ENCODE measurements at regions not wholly inside any gene's neighbourhood (a gene's known extent, or its start where the extent isn't known, plus 50 kb on each side); places are given as distances from the start of the nearest gene placed in this dataset.

DNA sequence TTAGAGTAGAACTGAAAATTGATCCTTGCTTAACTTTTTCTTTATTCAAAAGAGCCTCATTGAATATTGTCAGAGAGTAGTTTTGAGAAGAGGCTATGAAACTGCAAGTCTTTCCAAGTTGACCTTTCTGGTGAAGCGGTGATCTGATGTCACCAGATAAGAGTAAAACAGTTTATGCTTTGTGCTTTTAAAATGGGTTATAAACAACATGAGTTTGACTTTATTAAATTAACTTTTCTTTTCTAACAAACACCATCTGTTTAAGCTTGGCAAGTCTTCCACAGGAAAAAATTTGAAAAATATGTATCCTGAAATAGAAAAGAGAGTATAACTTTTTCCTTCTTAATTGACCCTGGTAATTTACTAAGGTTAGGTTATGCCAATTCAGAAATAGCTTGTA is 408.7 kb upstream of the NOVA1 start:
- DNase-seq: no peak

DNA sequence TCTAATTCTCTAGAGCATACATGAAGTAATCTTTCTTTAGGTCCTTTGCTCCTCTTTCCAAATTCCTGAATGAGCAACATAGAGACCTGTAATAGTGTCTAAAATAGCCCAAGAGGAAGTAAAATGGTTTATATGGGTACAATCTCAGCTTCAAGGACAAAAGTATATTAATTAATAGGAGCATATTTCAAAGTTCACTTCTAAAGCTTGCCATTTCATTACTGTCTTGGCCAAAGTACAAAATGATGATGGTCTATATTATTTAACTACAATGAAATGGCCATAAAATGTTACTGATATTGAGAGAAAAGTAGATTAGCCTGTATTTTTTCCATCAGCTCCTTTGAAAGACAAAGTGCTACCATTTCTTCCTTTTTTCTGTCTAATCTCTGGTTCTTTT is 410.4 kb upstream of the NOVA1 start:
- DNase-seq: no peak

DNA sequence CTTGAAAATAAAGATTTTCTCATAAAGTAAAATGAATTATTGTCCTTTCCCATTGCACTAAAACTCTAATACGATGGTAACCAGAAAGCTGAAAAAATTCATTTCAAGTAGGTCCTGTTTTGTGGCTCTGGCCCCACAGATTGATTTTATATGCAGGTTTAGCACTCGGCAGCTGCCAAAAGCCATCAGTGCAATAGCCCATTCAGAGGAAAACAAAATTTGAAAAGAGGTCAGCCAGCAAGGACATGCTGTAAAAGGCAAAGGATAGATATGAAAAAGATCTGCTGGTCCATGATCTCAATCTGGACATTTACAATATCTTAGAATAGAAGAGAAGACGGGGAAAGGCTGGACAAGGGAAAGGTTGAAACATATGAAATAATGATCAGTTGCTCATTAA is 414.8 kb upstream of the NOVA1 start:
- no peak for DNase-seq

DNA sequence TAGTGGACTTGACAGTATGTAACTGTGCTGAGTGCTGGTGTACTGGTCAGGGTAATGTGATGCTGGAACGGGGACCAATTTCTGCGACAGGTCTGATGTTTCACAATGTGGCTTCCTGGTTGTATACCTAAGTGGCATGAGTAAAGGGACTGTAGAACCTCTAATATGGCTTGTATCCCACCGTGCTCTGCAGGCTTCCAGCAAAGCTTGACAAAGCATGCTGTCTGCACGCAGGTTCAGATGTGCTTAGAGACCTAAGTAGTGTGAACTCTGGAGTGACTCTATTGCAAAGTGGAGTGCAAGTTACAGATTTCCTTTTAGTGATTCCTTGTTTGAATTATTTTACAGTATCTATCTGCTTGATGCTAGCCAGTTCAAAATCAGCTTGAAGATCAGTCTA is 415.8 kb upstream of the NOVA1 start:
- no peak for DNase-seq

DNA sequence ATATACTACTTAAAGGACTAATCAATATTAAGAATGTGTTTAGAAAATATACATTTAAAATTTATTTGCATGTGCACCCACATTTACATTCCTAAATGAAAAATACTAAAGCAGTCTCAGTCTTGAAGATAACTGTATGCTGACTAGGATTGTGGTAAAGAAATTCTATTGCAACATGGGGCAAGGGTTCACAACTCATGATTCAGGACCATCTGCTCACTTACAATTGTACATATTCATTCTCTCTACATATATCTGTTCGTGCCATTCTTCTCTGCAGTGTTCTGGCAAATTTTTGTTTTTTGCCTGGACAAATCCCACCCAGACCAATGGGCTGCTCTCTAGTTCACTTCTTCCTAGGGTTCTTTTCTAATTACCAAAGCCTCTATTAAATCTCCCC is 417.2 kb upstream of the NOVA1 start:
- DNase-seq: no peak

DNA sequence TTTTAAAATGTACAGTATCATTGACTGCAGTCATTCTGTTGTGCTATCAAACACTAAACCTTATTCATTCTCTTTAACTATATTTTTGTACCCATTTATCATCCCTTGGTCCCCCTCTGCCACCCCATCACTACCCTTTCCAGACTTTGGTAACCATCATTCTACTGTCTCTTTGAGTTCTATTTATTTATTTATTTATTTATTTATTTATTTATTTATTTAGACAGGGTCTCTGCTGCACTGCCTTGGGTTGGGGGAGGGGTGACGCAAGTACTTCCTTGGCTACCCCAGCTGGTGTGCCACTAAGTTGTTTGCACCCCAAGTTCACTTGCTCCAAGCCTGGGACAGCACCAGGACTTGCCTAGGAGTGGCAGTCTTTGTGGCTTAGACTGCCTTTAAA is 427.8 kb upstream of the NOVA1 start:
- no peak for DNase-seq

DNA sequence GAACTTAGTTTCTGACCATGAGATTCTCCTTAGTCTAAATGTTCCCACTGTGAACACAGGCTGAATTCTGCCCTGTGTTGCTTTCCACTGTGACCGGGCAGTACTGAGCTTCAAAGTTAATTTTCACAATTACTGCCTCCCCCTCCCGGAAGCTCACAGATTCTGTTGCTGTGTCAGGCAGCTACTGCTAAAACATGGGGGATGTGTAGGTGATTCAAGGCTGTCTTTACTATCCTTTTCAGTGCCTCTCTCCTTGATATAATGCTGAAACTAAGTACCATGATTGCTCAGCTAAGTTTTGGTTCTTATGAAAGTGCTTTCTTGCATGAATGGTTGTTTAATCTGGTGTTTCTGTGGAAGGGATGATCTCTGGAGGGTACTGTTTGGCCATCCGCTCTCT is 428.3 kb upstream of the NOVA1 start:
- no peak for DNase-seq

DNA sequence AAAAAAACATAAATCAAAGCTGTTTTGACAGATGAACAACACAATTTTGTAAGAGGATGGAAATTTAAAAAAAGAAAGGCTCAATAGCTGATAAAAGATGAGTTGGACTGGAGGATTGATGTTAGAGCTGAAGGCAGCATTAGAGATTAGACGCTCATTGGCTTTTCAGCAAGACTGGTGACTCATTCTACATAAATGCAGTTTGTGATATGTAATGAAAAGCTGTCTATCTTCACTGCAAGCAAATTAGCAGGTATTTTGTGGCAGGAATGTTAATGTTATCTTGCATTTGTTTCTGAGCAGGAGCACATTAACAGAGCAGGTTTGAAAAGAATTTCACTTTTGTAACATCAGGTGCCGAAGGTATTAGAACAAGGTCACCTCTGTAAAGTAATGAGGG is 442.7 kb upstream of the NOVA1 start:
- peak; percentile 11 for DNase-seq

DNA sequence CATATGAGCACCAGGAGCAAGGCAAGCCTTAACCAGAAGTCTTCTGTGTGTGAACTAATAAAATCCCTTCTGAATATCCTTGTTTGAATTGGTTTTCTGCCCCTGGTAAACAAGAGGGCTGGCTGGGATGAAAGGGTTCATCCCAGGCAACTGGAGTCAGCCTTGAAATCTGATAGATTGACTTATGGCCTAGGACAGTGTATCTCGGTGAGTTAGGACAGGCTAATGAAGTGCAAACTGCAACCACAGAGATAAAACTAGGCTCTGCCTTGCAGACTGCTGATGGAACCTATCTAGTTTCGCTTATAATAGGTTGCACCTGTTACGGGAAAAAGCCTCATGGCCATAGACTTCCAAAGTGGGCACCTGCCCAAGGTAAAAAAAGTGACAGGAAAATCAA is 451.9 kb upstream of the NOVA1 start:
- DNase-seq: no peak

DNA sequence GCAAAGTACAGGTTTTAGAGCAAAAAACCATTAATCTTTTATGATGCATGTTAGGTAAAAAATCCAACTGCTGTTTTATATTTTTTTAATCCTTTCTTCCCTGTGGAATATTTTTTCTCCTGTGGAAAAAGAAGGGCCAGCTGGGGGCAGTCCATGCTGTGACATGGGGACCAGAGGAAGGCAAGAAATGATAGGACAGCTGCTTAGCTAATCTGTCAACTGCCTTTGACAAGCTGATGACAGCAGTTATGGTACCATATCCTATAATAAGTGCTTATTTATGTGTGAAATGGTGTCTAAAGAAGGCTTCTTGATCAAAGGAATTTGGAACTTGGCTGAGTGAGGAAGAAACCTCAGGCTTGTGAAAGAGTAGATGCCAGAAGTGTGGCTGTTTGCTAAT is 452.4 kb upstream of the NOVA1 start:
- DNase-seq: no peak

DNA sequence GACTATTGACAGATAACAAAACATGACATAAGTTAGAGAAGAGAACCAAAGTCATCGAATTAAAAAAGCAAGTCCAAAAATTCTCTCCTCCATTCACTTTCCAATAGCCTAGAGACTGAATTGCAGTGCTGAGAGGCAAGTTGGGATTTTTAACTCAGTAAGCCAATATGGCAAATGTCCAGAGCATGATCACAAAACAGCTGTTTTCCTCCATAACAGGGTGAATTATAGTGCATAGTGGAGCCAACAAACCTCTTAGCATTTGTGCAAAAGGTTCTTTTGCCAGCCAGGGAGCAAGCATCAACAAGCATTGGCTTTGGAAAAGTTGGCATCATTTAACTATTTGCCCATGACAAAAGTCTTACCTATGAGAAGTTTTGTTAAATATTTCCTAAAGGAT is 458.8 kb upstream of the NOVA1 start:
- DNase-seq: no peak

DNA sequence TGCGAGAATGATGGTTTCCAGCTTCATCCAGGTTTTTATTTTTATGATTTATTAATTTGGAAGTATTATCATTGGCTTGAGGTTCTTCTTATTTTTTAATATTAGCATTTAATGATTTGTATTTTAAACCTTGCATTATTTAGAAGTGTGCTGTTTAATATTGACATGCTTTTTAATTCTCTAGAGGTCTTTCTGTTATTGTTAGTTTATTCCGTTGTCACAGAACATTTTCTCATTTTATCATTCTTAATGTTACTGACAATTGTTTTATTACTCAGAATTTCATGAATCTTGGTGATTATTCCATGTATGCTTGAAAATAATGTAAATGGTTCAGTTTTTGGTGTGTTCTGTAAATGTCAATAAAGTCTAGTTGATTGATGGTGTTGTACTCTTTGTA is 463.5 kb upstream of the NOVA1 start:
- no peak for DNase-seq

DNA sequence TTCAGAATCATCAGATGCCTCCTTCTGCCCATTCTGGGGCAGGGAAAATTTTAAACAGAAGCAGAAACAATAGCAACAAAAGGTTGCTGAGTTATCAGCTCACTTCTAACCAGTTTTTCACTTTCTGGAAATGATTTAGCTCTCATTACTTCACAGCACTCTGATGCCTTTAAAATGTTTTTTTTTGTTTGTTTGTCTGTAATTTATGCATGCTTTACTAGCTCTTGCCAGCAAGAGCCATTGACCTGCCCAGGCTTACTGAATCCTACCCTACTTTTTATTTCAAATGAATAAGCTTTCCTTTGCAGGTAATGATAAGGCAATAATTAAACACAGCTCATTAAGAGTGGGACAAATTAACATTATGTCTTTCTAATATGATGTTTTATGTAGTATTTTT is 466.1 kb upstream of the NOVA1 start:
- no peak for DNase-seq

DNA sequence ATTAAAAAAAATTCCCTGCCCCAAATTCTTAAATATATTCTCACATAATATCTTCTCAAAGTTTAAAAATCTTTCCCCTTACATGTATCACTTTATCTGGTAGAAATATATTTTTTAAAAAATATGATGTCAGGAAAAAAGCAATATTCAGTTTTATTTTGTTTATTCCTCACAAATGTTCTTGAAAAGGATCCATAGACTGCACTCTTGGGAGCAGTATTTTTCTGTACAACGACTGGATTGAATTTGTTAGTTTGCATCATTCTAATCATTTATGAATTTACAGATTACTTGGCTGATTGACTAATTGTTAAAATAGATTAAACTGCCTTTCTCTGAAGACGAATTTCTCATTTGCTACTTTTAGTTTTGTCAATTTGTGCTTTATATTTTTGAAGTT is 468.1 kb upstream of the NOVA1 start:
- no peak for DNase-seq

- no peak for DNase-seq
Measured at GRCh38 chr14:27067961-27068360, 470.1 kb upstream of the NOVA1 start.

DNA sequence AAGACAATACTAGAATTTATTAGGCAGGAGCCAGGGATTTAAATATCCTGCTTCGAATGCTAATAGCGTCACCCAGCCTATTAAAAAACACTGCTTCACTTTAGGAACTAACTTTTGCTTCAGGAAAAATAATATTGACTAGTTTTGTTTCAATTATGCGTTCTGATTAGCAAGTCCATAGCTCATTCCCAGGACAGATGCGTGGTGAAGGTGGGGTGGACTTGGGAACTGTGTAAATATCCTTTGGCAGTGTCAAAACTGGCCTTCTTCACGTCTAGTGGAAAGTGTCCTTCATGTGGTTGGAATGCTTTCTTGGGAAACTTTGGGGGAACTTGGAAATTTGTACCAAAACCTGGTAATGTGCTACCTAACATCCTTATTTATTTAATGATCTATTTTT is 474.8 kb upstream of the NOVA1 start:
- DNase-seq: no peak

DNA sequence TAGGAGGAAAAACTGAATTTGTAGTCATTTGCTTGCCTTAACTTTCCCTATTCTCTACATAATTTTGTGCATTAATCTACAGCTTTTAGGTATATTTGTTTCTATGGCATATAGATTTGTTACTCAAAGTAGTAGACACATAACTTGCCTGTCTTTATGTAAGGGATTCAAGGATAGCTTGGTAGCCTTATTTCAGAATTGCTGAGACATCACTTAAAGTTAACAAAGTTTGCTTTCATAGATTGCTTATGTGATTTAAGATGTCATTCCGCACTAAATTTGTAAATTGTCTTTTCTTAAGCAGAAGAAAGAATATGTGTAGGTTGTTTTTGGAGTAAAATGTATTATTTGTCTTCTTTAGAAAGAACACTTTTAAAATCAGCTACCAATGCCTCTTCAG is 477.7 kb upstream of the NOVA1 start:
- DNase-seq: no peak

DNA sequence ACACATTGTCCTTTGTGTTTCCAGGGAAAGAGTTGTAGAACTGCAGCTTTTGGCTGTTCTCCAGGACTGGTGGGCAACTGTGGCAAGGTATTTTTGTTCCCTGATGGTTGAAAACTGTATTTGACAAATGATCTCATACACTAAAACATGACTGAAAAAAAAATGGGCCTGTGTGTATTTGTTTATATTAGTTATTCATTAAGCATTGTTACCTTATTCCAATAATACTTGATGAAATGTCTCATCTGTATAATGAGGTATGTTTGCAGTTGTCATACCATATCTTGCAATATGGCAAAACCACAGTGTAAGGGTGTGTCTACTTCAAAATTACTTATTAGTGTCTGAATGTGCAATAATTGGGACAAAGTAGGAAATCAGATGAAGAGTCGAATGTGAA is 479.4 kb upstream of the NOVA1 start:
- no peak for DNase-seq

GRCh38 chr14:27077710-27078109 is 479.9 kb upstream of the NOVA1 start:
- DNase-seq: no peak

- peak; percentile 7 for DNase-seq
Measured at GRCh38 chr14:27078191-27078590, 480.4 kb upstream of the NOVA1 start.

DNA sequence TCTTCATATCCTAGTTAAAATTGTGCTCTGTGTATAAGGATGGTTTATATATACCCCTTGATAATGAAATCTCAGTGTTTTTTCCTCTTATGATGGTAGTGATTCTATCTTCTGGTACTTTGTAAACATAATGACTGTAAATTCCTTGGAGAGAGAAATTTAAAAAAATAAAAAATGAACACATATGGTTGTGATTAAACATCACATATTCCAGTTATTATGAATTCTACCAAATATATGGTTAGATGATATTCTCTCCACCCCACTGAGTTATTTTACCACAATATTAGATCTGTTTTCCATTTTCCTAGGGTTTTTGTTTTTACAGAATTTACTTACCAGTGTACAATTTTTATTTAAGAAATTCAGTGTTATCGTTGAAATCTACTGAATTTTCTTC is 481.9 kb upstream of the NOVA1 start:
- DNase-seq: no peak

DNA sequence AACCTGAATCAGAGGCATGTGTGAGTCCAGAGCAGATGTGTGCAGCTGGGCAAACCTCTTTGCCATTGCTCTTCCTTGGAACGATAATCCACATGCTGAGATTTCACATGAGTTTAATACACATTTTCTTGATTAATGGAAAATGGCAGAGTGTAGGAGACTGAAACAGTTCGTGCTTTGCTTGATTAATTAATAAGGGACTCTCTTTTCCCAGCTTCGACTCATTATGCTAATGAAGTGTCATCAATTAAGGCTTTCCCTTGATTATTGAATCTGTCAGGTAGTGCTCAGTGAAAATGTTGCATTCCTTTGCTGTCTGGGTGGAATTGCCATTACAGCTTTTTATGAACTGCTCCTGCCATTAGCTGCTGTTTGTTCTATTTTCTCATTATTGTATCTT is 487.7 kb upstream of the NOVA1 start:
- no peak for DNase-seq

- DNase-seq: no peak
Measured at GRCh38 chr14:27090716-27091115, 492.9 kb upstream of the NOVA1 start.

- DNase-seq: no peak
Measured at GRCh38 chr14:27091973-27092372, 494.1 kb upstream of the NOVA1 start.

- DNase-seq: no peak
Measured at GRCh38 chr14:27096091-27096490, 498.3 kb upstream of the NOVA1 start.

DNA sequence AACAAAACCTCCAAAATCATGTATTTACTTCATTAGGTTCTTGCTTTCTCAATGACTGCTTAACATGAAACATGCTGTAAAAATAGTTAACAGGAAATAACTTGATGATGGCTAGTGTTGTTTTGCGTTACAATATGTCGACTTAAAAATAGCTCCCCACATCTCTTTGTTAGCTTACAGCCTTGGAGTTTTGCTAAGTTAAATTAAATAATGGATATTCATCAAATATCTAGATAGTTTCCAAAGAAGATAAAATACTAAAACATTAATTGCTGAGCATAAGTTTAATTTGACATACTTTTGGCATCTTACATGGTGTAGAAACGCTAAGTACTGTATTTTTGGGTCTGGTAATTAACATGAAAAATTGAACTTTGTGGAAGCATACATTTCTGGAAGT is 500.6 kb upstream of the NOVA1 start:
- DNase-seq: no peak

GRCh38 chr14:27114180-27114579 is 516.3 kb upstream of the NOVA1 start:
- no peak for DNase-seq

Measured in fibroblast of skin of right biceps (primary cell).